ENCODE measurements at regions not wholly inside any gene's neighbourhood (a gene's known extent, or its start where the extent isn't known, plus 50 kb on each side); places are given as distances from the start of the nearest gene placed in this dataset.
"Not testable (repeated sequence)": the region's sequence is repeated elsewhere in the genome, so short reads cannot be mapped to it uniquely, and the experiment has no call there.

- Histone ChIP-seq H3K36me3 (ENCODE audit: control insufficient read depth, insufficient read depth, low read length) (no peaks in the 10 kb centered on the region), H3K4me3 (ENCODE audit: low read depth, low read length) (no peak overlapping the region), H3K27me3 (ENCODE audit: control insufficient read depth, insufficient read depth, low read length) (no peaks in the 10 kb centered on the region)
- TF ChIP-seq, protein P1, sequence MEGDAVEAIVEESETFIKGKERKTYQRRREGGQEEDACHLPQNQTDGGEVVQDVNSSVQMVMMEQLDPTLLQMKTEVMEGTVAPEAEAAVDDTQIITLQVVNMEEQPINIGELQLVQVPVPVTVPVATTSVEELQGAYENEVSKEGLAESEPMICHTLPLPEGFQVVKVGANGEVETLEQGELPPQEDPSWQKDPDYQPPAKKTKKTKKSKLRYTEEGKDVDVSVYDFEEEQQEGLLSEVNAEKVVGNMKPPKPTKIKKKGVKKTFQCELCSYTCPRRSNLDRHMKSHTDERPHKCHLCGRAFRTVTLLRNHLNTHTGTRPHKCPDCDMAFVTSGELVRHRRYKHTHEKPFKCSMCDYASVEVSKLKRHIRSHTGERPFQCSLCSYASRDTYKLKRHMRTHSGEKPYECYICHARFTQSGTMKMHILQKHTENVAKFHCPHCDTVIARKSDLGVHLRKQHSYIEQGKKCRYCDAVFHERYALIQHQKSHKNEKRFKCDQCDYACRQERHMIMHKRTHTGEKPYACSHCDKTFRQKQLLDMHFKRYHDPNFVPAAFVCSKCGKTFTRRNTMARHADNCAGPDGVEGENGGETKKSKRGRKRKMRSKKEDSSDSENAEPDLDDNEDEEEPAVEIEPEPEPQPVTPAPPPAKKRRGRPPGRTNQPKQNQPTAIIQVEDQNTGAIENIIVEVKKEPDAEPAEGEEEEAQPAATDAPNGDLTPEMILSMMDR (IDR thresholded peaks at IDR 0.05; ENCODE audit: insufficient read depth, low read length, severe bottlenecking): no peak
- no peak for FAIRE-seq
- no peak for DNase-seq (ENCODE audit: low read depth)
Measured at GRCh38 chr9:68608763-68609162, 68.1 kb upstream of the TMEM252 start.

DNA sequence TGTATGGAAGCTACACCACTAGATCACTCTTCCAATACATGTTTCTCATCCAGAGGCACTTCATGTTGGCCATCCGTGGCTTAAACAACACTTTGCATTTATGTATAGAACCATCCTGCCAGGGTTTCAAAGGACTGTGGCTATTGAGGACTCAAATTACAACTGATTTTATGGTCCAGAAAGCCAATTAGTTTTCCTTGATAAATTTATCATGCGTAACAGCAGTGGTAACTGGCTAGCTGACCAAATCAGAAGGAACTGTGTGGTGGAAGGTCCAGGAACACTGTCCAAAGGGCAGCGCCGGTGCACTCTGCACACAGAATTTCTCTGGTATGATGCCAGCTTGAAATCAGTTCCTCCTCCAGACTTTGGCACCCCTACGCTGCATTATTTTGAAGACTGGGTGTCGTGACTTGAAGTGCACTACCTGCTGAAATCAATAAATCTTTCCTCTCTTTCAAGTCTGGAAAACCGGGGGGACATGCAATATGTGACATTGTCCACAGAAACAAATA lies 69.3 kb upstream of the TMEM252 start:
- FAIRE-seq: no peak
- H3K36me3 ChIP-seq (ENCODE audit: control insufficient read depth, insufficient read depth, low read length): no peaks in the 10 kb centered on the region
- no peaks in the 10 kb centered on the region for H3K27me3 ChIP-seq (ENCODE audit: control insufficient read depth, insufficient read depth, low read length)
- H3K4me3 ChIP-seq (ENCODE audit: low read depth, low read length): no peak overlapping the region
- no peak for DNase-seq (ENCODE audit: low read depth)
- TF ChIP-seq, protein P1 (IDR thresholded peaks at IDR 0.05; ENCODE audit: insufficient read depth, low read length, severe bottlenecking): no peak

DNA sequence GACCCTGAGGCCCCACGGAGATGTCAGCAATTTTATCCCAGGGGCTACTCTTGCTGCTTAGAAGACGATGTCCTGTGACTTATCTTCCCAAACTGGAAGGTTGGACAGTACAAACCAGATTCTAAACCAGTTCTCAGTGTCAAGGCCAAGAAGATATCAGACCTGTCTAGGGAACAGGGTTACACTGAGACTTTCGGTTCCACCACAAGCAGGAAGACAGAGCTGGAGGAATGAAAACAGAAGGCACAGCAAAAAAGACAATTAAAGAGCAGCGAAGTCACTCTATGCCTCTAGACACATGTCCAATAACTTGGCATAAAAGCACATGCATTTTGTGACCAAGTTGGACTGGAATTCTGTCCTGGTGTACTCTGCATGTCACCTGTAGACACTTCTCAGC lies 73.4 kb upstream of the TMEM252 start:
- Histone ChIP-seq H3K4me3 (ENCODE audit: low read depth, low read length) (no peak overlapping the region), H3K36me3 (ENCODE audit: control insufficient read depth, insufficient read depth, low read length) (no peaks in the 10 kb centered on the region), H3K27me3 (ENCODE audit: control insufficient read depth, insufficient read depth, low read length) (no peaks in the 10 kb centered on the region)
- DNase-seq (ENCODE audit: low read depth): no peak
- FAIRE-seq: no peak
- TF ChIP-seq, protein P1 (IDR thresholded peaks at IDR 0.05; ENCODE audit: insufficient read depth, low read length, severe bottlenecking): no peak

GRCh38 chr9:68617011-68617410 lies 76.3 kb upstream of the TMEM252 start:
- not testable (repeated sequence) for DNase-seq (ENCODE audit: low read depth); H3K36me3 ChIP-seq (ENCODE audit: control insufficient read depth, insufficient read depth, low read length); H3K4me3 ChIP-seq (ENCODE audit: low read depth, low read length); H3K27me3 ChIP-seq (ENCODE audit: control insufficient read depth, insufficient read depth, low read length); FAIRE-seq

GRCh38 chr9:68619072-68619471 lies 78.4 kb upstream of the TMEM252 start:
- TF ChIP-seq, protein P1 (IDR thresholded peaks at IDR 0.05; ENCODE audit: insufficient read depth, low read length, severe bottlenecking): no peak
- Histone ChIP-seq H3K4me3 (ENCODE audit: low read depth, low read length) (no peak overlapping the region), H3K36me3 (ENCODE audit: control insufficient read depth, insufficient read depth, low read length) (no peaks in the 10 kb centered on the region), H3K27me3 (ENCODE audit: control insufficient read depth, insufficient read depth, low read length) (no peaks in the 10 kb centered on the region)
- DNase-seq (ENCODE audit: low read depth) (no peak), FAIRE-seq (no peak)

DNA sequence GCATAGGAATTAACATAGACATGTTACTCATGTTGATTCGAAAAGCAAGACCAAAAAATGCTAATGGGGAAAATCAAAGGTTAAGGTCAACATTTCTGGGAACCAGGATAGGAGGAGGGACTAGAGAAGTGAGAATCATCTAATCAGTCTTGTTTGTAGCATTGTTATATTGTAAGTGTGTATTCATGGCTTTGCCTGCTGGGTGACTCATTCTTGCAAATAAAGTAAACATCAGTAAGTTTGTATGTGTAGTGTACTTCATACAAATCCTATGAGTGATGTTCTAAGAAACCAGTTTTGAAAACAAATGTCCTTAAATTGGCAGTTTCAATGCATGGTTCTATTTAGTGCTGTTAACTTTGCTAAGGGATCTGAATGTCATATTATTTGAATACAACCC lies 79.0 kb upstream of the TMEM252 start:
- peak; percentile 61 for DNase-seq (ENCODE audit: low read depth)
- Histone ChIP-seq H3K36me3 (ENCODE audit: control insufficient read depth, insufficient read depth, low read length) (no peaks in the 10 kb centered on the region), H3K4me3 (ENCODE audit: low read depth, low read length) (no peak overlapping the region), H3K27me3 (ENCODE audit: control insufficient read depth, insufficient read depth, low read length) (no peaks in the 10 kb centered on the region)
- FAIRE-seq: no peak
- TF ChIP-seq, protein P1 (IDR thresholded peaks at IDR 0.05; ENCODE audit: insufficient read depth, low read length, severe bottlenecking): no peak

Data from bronchial epithelial cell (primary cell).